ENCODE measurements at regions not wholly inside any gene's neighbourhood (a gene's known extent, or its start where the extent isn't known, plus 50 kb on each side); places are given as distances from the start of the nearest gene placed in this dataset.
"Not testable (repeated sequence)": the region's sequence is repeated elsewhere in the genome, so short reads cannot be mapped to it uniquely, and the experiment has no call there.

DNA sequence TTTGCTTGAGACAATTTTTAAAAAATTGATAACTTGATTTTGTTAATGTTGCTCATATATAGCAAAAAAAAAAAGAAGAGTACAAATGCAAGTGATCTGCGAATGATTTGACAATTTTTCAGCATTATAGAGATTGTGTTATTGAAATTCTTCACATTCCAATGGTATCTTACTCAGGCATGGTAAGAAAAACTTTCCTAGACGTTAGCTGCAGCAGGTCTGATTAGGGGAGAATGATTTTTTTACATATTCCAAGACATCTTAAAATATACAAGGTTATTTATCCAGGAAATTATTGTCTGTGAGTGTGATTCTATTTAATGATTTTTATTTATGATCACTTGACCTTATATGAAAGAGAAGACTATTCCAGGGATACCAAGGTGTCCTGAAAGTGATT lies 361.9 kb downstream of the MAT2B start:
- DNase-seq (ENCODE audit: low spot score): no peak
- in situ Hi-C loops (cut with MboI; ENCODE audit: low pct_unique_long_range_greater_than_20kb, low sequenced_read_pairs, unreplicated experiment): no loop called here
- TF ChIP-seq, protein P1, sequence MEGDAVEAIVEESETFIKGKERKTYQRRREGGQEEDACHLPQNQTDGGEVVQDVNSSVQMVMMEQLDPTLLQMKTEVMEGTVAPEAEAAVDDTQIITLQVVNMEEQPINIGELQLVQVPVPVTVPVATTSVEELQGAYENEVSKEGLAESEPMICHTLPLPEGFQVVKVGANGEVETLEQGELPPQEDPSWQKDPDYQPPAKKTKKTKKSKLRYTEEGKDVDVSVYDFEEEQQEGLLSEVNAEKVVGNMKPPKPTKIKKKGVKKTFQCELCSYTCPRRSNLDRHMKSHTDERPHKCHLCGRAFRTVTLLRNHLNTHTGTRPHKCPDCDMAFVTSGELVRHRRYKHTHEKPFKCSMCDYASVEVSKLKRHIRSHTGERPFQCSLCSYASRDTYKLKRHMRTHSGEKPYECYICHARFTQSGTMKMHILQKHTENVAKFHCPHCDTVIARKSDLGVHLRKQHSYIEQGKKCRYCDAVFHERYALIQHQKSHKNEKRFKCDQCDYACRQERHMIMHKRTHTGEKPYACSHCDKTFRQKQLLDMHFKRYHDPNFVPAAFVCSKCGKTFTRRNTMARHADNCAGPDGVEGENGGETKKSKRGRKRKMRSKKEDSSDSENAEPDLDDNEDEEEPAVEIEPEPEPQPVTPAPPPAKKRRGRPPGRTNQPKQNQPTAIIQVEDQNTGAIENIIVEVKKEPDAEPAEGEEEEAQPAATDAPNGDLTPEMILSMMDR (IDR thresholded peaks at IDR 0.05; ENCODE audit: extremely low read depth, insufficient read depth, missing control alignments): no peak

GRCh38 chr5:163867738-163868137 lies 362.3 kb downstream of the MAT2B start:
- in situ Hi-C loops (cut with MboI; ENCODE audit: low pct_unique_long_range_greater_than_20kb, low sequenced_read_pairs, unreplicated experiment): no loop called here
- DNase-seq (ENCODE audit: low spot score): no peak
- TF ChIP-seq, protein P1 (IDR thresholded peaks at IDR 0.05; ENCODE audit: extremely low read depth, insufficient read depth, missing control alignments): no peak

DNA sequence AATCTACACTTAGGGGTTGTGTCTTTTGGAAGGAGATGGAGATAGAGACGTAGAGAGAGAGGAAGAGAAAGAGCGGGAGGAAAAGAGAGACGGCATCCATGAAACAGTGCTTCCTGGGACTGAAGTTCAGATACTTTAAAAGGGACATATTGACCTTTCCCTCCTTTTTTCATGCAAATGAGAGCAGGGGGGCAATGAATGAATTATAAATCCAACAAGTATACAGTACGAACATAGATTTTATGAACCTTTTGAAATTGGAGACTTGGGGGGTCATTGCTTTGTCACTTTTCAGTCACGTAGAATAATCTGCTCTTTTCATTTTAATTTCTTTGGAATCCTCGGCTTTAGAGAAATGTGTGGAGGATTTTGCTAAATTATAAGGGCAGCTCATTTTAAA lies 364.2 kb downstream of the MAT2B start:
- in situ Hi-C loops (cut with MboI; ENCODE audit: low pct_unique_long_range_greater_than_20kb, low sequenced_read_pairs, unreplicated experiment): no loop called here
- TF ChIP-seq, protein P1 (IDR thresholded peaks at IDR 0.05; ENCODE audit: extremely low read depth, insufficient read depth, missing control alignments): no peak
- DNase-seq (ENCODE audit: low spot score): no peak

DNA sequence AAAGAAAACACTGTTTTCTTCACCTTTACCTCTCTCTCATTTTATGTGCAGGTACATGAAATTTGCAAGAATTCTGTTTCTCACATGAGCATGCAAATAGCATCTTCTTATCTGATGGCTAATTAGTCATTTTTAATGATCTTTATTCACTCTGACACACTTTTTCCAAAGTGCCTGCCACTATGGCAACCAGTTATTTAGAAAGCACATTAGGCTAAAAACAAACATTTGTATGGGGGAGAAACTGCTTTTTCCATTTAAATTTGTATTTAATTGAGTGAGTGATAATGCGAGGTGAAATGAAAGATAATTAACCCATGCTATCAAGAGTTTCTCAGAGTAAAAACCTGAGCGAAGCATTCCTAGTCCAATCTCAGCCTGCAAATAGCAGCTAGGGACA lies 365.0 kb downstream of the MAT2B start:
- DNase-seq (ENCODE audit: low spot score): no peak
- TF ChIP-seq, protein P1 (IDR thresholded peaks at IDR 0.05; ENCODE audit: extremely low read depth, insufficient read depth, missing control alignments): no peak
- in situ Hi-C loops (cut with MboI; ENCODE audit: low pct_unique_long_range_greater_than_20kb, low sequenced_read_pairs, unreplicated experiment): no loop called here

GRCh38 chr5:163874431-163874830 lies 369.0 kb downstream of the MAT2B start:
- in situ Hi-C loops (cut with MboI; ENCODE audit: low pct_unique_long_range_greater_than_20kb, low sequenced_read_pairs, unreplicated experiment): no loop called here
- DNase-seq (ENCODE audit: low spot score): no peak
- TF ChIP-seq, protein P1 (IDR thresholded peaks at IDR 0.05; ENCODE audit: extremely low read depth, insufficient read depth, missing control alignments): no peak

DNA sequence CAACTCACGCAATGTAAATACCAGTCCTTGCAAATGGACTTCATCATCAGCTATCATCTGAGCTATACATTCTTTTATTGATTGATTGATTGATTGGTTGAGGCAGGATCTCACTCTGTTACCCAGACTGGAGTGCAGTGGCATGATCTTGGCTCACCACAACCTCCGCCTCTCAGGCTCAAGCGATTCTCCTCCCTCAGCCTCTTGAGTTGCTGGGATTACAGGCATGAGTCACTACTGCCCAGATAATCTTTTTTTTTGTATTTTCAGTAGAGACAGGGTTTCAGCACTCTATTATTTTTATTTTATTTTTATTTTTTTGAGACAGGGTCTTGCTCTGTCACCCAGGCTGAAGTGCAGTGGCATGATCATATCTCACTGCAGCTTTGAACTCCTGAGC lies 369.5 kb downstream of the MAT2B start:
- in situ Hi-C loops (cut with MboI; ENCODE audit: low pct_unique_long_range_greater_than_20kb, low sequenced_read_pairs, unreplicated experiment); DNase-seq (ENCODE audit: low spot score): not testable (repeated sequence)

DNA sequence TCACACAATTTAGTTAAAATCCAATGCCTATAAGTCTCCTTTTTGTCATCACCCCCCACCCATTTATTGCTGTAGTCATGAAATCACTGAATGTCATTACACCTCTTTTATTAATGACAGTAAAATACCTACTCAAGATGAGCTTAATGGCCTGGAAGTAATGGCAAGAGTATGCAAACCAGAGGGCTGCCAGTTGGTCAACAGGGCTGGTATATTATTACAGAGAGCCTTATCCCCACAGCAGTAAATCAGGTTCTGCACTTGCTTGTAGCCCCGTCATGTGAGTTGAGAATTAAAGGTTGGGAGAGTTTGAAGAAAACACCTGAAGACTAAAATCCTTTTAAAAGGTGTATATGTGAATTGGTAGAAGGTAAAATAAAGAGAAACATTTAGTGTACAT lies 372.4 kb downstream of the MAT2B start:
- TF ChIP-seq, protein P1 (IDR thresholded peaks at IDR 0.05; ENCODE audit: extremely low read depth, insufficient read depth, missing control alignments): no peak
- no peak for DNase-seq (ENCODE audit: low spot score)
- in situ Hi-C loops (cut with MboI; ENCODE audit: low pct_unique_long_range_greater_than_20kb, low sequenced_read_pairs, unreplicated experiment): no loop called here
